ENCODE measurements at regions not wholly inside any gene's neighbourhood (a gene's known extent, or its start where the extent isn't known, plus 50 kb on each side); places are given as distances from the start of the nearest gene placed in this dataset.
"Not testable (repeated sequence)": the region's sequence is repeated elsewhere in the genome, so short reads cannot be mapped to it uniquely, and the experiment has no call there.

DNA sequence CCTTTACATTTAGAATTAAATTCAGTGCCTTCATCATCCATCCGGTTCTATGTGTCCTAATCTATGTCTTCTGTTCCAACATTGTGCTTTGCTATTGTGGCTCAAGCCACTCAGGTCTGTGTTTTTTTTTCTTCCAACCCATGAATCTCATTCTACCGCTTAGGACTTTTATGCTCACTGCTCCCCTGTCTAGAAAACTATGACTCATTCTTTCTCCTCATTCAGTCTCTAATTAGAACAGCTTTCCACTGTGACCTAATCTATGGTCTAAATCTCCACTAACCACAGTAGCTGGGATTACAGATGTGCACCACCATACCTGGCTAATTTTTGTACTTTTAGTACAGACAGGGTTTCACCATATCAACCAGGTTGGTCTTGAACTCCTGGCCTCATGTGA is 418.7 kb downstream of the KCNJ2 start:
- H3K36me3 ChIP-seq: no peaks in the 10 kb centered on the region
- H3K4me1 ChIP-seq: no peaks in the 10 kb centered on the region
- no peaks in the 10 kb centered on the region for H3K27me3 ChIP-seq
- TF ChIP-seq POLR2A (IDR thresholded peaks at IDR 0.05) (no peak), POLR2AphosphoS5 (IDR thresholded peaks at IDR 0.05) (no peak)
- H3K4me3 ChIP-seq: no peak overlapping the region
- peaks cover 0 to 8% (median 3%) of the 10 kb centered on the region in 4 donors for H3K9me3 ChIP-seq
- no peak for DNase-seq
- H3K27ac ChIP-seq: no peak overlapping the region
- intact Hi-C loops (cut with DNase I; ENCODE audit: low total_unique reads): no loop called here
- 80 to 93% (median 86%) methylated on average over 2 of the region's 2 CpGs for WGBS, 5 donors

DNA sequence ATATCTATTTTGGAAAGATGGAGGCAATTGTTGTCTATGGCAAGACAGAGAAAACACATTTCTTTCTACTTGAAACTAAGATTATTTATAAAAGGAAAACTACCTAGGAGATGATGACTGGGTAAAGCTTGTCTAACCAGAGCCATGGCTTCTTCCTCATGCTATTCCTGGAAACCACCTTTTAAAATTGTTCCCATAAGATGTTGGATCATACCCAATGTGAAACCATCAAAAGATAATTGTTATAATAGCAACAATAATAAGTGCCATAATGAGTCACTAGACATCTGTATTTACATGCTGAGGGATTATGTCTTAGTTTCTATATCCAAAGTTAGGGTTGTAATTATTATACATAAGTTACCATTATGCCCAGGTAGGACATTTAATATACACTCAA is 428.4 kb downstream of the KCNJ2 start:
- DNase-seq: no peak
- intact Hi-C loops (cut with DNase I; ENCODE audit: low total_unique reads): no loop called here
- no peaks in the 10 kb centered on the region for H3K9me3 ChIP-seq

DNA sequence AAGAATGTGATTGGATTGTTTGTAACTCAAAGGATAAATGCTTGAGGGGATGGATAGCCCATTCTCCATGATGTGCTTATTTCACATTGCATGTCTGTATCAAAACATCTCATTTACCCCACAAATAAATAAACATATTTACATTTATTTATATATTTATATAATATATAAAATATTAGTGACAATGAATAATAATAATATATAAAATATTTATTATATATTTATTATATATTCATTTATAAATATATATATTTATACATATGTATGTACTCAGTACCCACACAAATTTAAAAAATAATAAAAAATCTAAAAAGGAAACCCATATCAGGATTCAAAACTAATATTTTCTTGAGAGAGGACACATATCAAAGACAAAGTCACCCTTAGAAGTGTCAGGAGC is 429.9 kb downstream of the KCNJ2 start:
- Histone ChIP-seq H3K4me3 (no peak overlapping the region), H3K4me1 (no peaks in the 10 kb centered on the region), H3K27me3 (no peaks in the 10 kb centered on the region), H3K36me3 (no peaks in the 10 kb centered on the region), H3K27ac (no peak overlapping the region), H3K9me3 (no peaks in the 10 kb centered on the region)
- DNase-seq: no peak
- intact Hi-C loops (cut with DNase I; ENCODE audit: low total_unique reads): no loop called here
- TF ChIP-seq EP300 (IDR thresholded peaks at IDR 0.05) (no peak), POLR2A (IDR thresholded peaks at IDR 0.05) (no peak), POLR2AphosphoS5 (IDR thresholded peaks at IDR 0.05) (no peak)
- TF ChIP-seq, protein P1, sequence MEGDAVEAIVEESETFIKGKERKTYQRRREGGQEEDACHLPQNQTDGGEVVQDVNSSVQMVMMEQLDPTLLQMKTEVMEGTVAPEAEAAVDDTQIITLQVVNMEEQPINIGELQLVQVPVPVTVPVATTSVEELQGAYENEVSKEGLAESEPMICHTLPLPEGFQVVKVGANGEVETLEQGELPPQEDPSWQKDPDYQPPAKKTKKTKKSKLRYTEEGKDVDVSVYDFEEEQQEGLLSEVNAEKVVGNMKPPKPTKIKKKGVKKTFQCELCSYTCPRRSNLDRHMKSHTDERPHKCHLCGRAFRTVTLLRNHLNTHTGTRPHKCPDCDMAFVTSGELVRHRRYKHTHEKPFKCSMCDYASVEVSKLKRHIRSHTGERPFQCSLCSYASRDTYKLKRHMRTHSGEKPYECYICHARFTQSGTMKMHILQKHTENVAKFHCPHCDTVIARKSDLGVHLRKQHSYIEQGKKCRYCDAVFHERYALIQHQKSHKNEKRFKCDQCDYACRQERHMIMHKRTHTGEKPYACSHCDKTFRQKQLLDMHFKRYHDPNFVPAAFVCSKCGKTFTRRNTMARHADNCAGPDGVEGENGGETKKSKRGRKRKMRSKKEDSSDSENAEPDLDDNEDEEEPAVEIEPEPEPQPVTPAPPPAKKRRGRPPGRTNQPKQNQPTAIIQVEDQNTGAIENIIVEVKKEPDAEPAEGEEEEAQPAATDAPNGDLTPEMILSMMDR (IDR thresholded peaks at IDR 0.05): no peak

More for the DNA sequence above, 428.4 kb downstream of the KCNJ2 start:
- TF ChIP-seq EP300 (IDR thresholded peaks at IDR 0.05) (no peak), POLR2A (IDR thresholded peaks at IDR 0.05) (no peak), POLR2AphosphoS5 (IDR thresholded peaks at IDR 0.05) (no peak)
- TF ChIP-seq, protein P1 (IDR thresholded peaks at IDR 0.05): no peak
- Histone ChIP-seq H3K27ac (no peak overlapping the region), H3K36me3 (no peaks in the 10 kb centered on the region), H3K4me3 (no peak overlapping the region), H3K27me3 (no peaks in the 10 kb centered on the region), H3K4me1 (no peaks in the 10 kb centered on the region)

DNA sequence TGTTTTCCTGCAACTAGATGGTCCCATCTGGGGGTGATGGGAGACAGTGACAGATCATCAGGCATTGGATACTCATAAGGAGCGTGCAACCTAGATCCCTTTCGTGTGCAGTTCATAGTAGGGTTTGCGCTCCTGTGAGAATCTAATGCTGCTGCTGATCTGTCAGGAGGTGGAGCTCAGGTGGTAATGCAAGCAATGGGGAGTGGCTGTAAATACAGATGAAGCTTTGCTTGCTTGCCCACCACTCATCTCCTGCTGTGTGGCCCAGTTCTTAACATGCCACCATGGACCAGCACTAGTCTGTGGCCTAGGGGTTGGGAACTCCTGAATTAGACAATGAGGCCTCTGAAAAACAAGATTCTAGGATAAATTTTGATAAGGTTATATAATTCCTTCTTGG is 430.6 kb downstream of the KCNJ2 start:
- H3K27ac ChIP-seq; H3K4me1 ChIP-seq; H3K36me3 ChIP-seq; H3K9me3 ChIP-seq; DNase-seq; H3K4me3 ChIP-seq; H3K27me3 ChIP-seq; intact Hi-C loops (cut with DNase I; ENCODE audit: low total_unique reads): not testable (repeated sequence)
- WGBS, 5 donors: 94 to 99% (median 96%) methylated on average over 3 of the region's 3 CpGs

DNA sequence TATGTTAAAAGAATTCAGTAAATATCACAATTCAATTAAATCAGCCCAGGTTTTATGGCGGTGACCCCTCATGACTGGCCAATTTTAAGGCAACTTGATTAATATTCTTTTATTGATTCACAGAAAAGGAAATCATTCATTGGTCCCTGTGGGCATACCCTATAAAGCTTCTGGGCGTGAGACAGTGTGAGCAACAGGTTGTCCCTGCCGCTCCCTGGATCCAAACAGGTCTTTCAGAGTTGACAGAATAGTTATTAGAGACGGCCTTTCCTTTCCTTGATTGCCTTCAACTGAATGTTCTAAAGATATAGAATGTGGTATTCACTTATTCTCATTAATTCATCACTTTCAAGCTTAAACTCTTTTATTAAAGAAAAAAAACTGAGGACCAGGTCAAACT is 433.9 kb downstream of the KCNJ2 start:
- TF ChIP-seq EP300 (IDR thresholded peaks at IDR 0.05) (no peak), POLR2AphosphoS5 (IDR thresholded peaks at IDR 0.05) (no peak), POLR2A (IDR thresholded peaks at IDR 0.05) (no peak)
- TF ChIP-seq, protein P1 (IDR thresholded peaks at IDR 0.05): no peak
- Histone ChIP-seq H3K27me3 (no peaks in the 10 kb centered on the region), H3K36me3 (no peaks in the 10 kb centered on the region), H3K4me3 (no peak overlapping the region), H3K9me3 (no peaks in the 10 kb centered on the region), H3K4me1 (no peaks in the 10 kb centered on the region), H3K27ac (no peak overlapping the region)
- intact Hi-C loops (cut with DNase I; ENCODE audit: low total_unique reads): no loop called here
- WGBS, 5 donors: 75 to 89% (median 83%) methylated on average over 4 of the region's 4 CpGs
- no peak for DNase-seq

DNA sequence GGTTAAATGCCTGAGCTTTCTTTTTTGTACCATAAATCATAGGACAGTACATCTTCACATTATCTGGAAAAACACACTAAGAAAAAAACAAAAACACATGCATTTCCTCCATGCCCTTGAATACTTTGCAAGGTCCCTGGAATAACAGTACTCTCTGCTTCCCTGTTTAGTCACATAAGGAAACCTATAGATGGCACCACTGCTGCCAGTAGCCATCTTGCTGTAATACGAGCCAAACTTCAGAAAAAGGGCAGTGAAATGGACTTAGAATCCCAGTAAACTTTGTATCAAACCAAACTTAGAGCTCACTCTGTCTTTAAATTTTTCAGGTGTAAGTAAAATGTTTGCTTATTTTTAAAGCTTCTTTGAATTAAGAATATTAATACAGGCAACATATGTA is 435.5 kb downstream of the KCNJ2 start:
- H3K27me3 ChIP-seq: no peaks in the 10 kb centered on the region
- no peak overlapping the region for H3K4me3 ChIP-seq
- intact Hi-C loops (cut with DNase I; ENCODE audit: low total_unique reads): no loop called here
- 29 to 63% (median 47%) methylated on average over 1 of the region's 1 CpG for WGBS, 5 donors
- no peak overlapping the region for H3K27ac ChIP-seq
- no peak for TF ChIP-seq POLR2A (IDR thresholded peaks at IDR 0.05)
- TF ChIP-seq, protein P1 (IDR thresholded peaks at IDR 0.05): no peak
- TF ChIP-seq EP300 (IDR thresholded peaks at IDR 0.05): no peak
- no peak for TF ChIP-seq POLR2AphosphoS5 (IDR thresholded peaks at IDR 0.05)
- no peaks in the 10 kb centered on the region for H3K36me3 ChIP-seq
- no peak for DNase-seq
- H3K9me3 ChIP-seq: no peaks in the 10 kb centered on the region
- no peaks in the 10 kb centered on the region for H3K4me1 ChIP-seq

Measured in stomach (tissue), 8 donors.